HCT116 (cell line): ENCODE measurements at regions not wholly inside any gene's neighbourhood (a gene's known extent, or its start where the extent isn't known, plus 50 kb on each side); places are given as distances from the start of the nearest gene placed in this dataset.

Experiments
- ATAC-seq: fragments of 200-7000 bp; cut with Tn5 transposase; 2 replicates; pipeline ENCODE4 v1.9.1; 2020; ENCODE audit warnings: mild to moderate bottlenecking, moderate library complexity
- BruUV-seq: library from RNA; stranded (reverse); fragments of 400-500 nt; replicated peaks from 2 replicates; lab custom pipeline; 2021; lab: Mats Ljungman, UMichigan
- CTCF ChIA-PET: fragments of 300-600 bp; sonication (Branson Sonifier 250); formaldehyde crosslinking; loops from one replicate; lab custom pipeline; 2021; ENCODE audit warnings: antibody characterized with exemption; lab: Charles Lee
- POLR2A ChIA-PET: fragments of 300-600, 350-600 bp; sonication (Branson Sonifier 250); formaldehyde crosslinking; loops from one replicate; lab custom pipeline; 2021; ENCODE audit warnings: antibody characterized with exemption; lab: Charles Lee
- RAD21 ChIA-PET, 2 experiments: fragments of 300-600 bp; sonication (Branson Sonifier 250); formaldehyde crosslinking; loops; one replicate each; lab custom pipeline; 2023; ENCODE audit warnings: low total read pairs in 2 of 2; ENCODE audit not compliant: uncharacterized antibody in 2 of 2, unreplicated experiment in 2 of 2, low non-redundant PET in 1 of 2; lab: Charles Lee
- DNase-seq: peaks from one replicate; pipeline ENCODE4 v3.0.0-alpha.2; 2010; ENCODE audit warnings: low read depth, low spot score
- H2AFZ ChIP-seq: fragments of 200-600 bp; shearing (Covaris generic), sonication (generic); 2 replicates; pipeline ENCODE4 v1.6.1; 2017; ENCODE audit warnings: low read depth, mixed run types, mixed read lengths, antibody characterized with exemption, low read length; ENCODE audit not compliant: poor library complexity, severe bottlenecking
- H3K27ac ChIP-seq: 2 replicates; pipeline ENCODE4 v1.5.1; 2012; ENCODE audit warnings: low read depth, low read length
- H3K27me3 ChIP-seq: fragments of 200-600 bp; sonication (generic); 2 replicates; pipeline ENCODE4 v1.6.1; 2016; ENCODE audit warnings: mixed run types, low read length, mixed read lengths; ENCODE audit not compliant: insufficient read depth
- H3K36me3 ChIP-seq, 2 experiments: fragments of 200-500 bp in 1 of 2; fragments of 200-600 bp in 1 of 2; sonication (Bioruptor generic) in 1 of 2; sonication (generic) in 1 of 2; 2 replicates each; pipeline versions ENCODE4 v1.5.1 to v1.6.1; 2014 to 2016; ENCODE audit warnings: low read length in 2 of 2, inconsistent platforms in 1 of 2, mixed read lengths in 1 of 2, mixed run types in 1 of 2; ENCODE audit not compliant: insufficient read depth in 2 of 2, control insufficient read depth in 1 of 2
- H3K4me1 ChIP-seq, 2 experiments: fragments of 200-600 bp in 1 of 2; sonication (generic) in 1 of 2; 2 replicates each; pipeline versions ENCODE4 v1.5.1 to v1.6.1; 2012 to 2017; ENCODE audit warnings: low read length in 2 of 2, inconsistent platforms in 1 of 2, mild to moderate bottlenecking in 1 of 2, mixed read lengths in 1 of 2, mixed run types in 1 of 2, moderate library complexity in 1 of 2; ENCODE audit not compliant: insufficient read depth in 2 of 2, control insufficient read depth in 1 of 2
- H3K4me2 ChIP-seq: fragments of 200-600 bp; sonication (generic); 2 replicates; pipeline ENCODE4 v1.6.1; 2017; ENCODE audit warnings: mixed run types, low read length, mixed read lengths
- H3K4me3 ChIP-seq, 2 experiments: fragments of 200-600 bp in 1 of 2; sonication (generic) in 1 of 2; replicated peaks in 1 of 2; 2 replicates each; pipeline ENCODE4 v1.5.1; 2011 to 2016; ENCODE audit warnings: low read length in 2 of 2, control low read depth in 1 of 2, low read depth in 1 of 2, mild to moderate bottlenecking in 1 of 2, mixed read lengths in 1 of 2, mixed run types in 1 of 2
- H3K79me2 ChIP-seq: fragments of 200-600 bp; sonication (generic); 2 replicates; pipeline ENCODE4 v1.6.1; 2017; ENCODE audit warnings: mild to moderate bottlenecking, mixed run types, low read length, moderate library complexity, mixed read lengths; ENCODE audit not compliant: insufficient read depth
- H3K9ac ChIP-seq: fragments of 200-600 bp; sonication (generic); 2 replicates; pipeline ENCODE4 v1.6.1; 2016; ENCODE audit warnings: low read length, mixed read lengths
- H3K9me2 ChIP-seq: fragments of 200-600 bp; sonication (generic), shearing (Covaris generic); 2 replicates; pipeline ENCODE4 v1.6.1; 2017; ENCODE audit warnings: mixed run types, mild to moderate bottlenecking, moderate library complexity; ENCODE audit not compliant: insufficient read depth
- H3K9me3 ChIP-seq, 2 experiments: fragments of 200-500 bp in 1 of 2; fragments of 200-600 bp in 1 of 2; sonication (Bioruptor generic) in 1 of 2; sonication (generic) in 1 of 2; 2 replicates each; pipeline ENCODE4 v1.6.1; 2014 to 2017; ENCODE audit warnings: low read length in 2 of 2, mixed read lengths in 2 of 2, inconsistent platforms in 1 of 2, low read depth in 1 of 2, mild to moderate bottlenecking in 1 of 2, mixed run types in 1 of 2, moderate library complexity in 1 of 2; ENCODE audit not compliant: control insufficient read depth in 1 of 2, insufficient read depth in 1 of 2
- H4K20me1 ChIP-seq: fragments of 200-600 bp; sonication (generic), shearing (Covaris generic); 2 replicates; pipeline ENCODE4 v1.6.1; 2017; ENCODE audit warnings: mixed run types, mild to moderate bottlenecking, moderate library complexity; ENCODE audit not compliant: insufficient read depth
- CBX3 ChIP-seq: IDR thresholded peaks from 2 replicates; pipeline ENCODE4 v1.6.1; 2012; ENCODE audit warnings: low read depth
- EGR1 ChIP-seq: IDR thresholded peaks from 2 replicates; pipeline ENCODE4 v1.6.1; 2012; ENCODE audit warnings: low read depth
- ELF1 ChIP-seq: IDR thresholded peaks from 2 replicates; pipeline ENCODE4 v1.6.1; 2012; ENCODE audit warnings: low read depth, borderline replicate concordance
- EZH2phosphoT487 ChIP-seq: fragments of 200-600 bp; IDR thresholded peaks from 2 replicates; pipeline ENCODE4 v1.6.1; 2018; ENCODE audit warnings: antibody characterized with exemption, borderline replicate concordance
- FOSL1 ChIP-seq: IDR thresholded peaks from 2 replicates; pipeline ENCODE4 v1.6.1; 2012; ENCODE audit warnings: low read depth
- POLR2A ChIP-seq: IDR thresholded peaks from 2 replicates; pipeline ENCODE4 v1.7.0; 2011; ENCODE audit warnings: borderline replicate concordance; ENCODE audit not compliant: insufficient read depth, insufficient read length; ENCODE audit errors: extremely low read depth
- POLR2AphosphoS5 ChIP-seq: IDR thresholded peaks from 2 replicates; pipeline ENCODE4 v1.6.1; 2011; ENCODE audit warnings: mild to moderate bottlenecking, low read depth, low read length, moderate library complexity
- RAD21 ChIP-seq: IDR thresholded peaks from 2 replicates; pipeline ENCODE4 v1.6.1; 2012; ENCODE audit warnings: low read depth, mild to moderate bottlenecking
- REST ChIP-seq: IDR thresholded peaks from 2 replicates; pipeline ENCODE4 v1.6.1; 2012; ENCODE audit warnings: low read depth
- SIN3A ChIP-seq: IDR thresholded peaks from 2 replicates; pipeline ENCODE4 v1.6.1; 2012; ENCODE audit warnings: low read depth
- SP1 ChIP-seq: IDR thresholded peaks from 2 replicates; pipeline ENCODE4 v1.6.1; 2012; ENCODE audit warnings: low read depth
- SRF ChIP-seq: IDR thresholded peaks from 2 replicates; pipeline ENCODE4 v1.6.1; 2012; ENCODE audit warnings: low read depth
- YY1 ChIP-seq: IDR thresholded peaks from 2 replicates; pipeline ENCODE4 v1.6.1; 2011; ENCODE audit warnings: low read length, low read depth, moderate library complexity, mild to moderate bottlenecking; ENCODE audit not compliant: insufficient replicate concordance; ENCODE audit errors: extremely low read depth
- intact Hi-C: fragments of 100-400 bp; cut with micrococcal nuclease; formaldehyde crosslinking; loops from 2 replicates; pipeline ENCODE4 v1.10.0; 2022
- TF ChIP-seq, protein P1 (sequence below): IDR thresholded peaks from 2 replicates; pipeline ENCODE4 v1.6.1; 2012

- TF ChIP-seq REST (no peak), CBX3 (no peak)
These were observed 357.1 kb upstream of the TNP1 start (continued) for GRCh38 chr2:217216982-217217381.

DNA sequence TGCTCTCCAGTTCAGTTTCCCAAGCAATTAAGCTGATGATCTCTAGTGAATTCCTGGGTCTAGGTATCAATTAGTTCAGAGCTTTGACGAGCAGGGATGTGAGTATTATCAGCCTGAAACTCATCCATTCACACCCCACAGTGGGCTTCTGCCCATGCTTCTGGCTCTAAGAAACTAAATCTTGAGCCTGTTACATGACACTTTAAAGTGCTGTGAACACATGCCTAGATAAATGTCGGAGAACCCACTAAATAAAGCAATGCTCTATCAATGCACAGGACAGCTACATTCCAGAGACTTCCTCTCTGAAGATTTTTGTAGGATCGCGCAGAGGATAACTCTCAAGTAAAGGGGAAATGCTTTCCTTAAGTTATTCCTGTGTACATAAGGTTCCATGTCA, 356.5 kb upstream of the TNP1 start:
- no peak overlapping the region for H3K27ac ChIP-seq
- ChIA-PET POLR2A (no interaction called here), CTCF (no interaction called here), RAD21 (no interaction called here)
- no peak overlapping the region for H3K4me3 ChIP-seq
- H3K9me2 ChIP-seq, result no peaks in the 10 kb centered on the region
- ATAC-seq, result no peak
- intact Hi-C loops, result no loop called here
- H3K79me2 ChIP-seq, result no peaks in the 10 kb centered on the region
- H3K9me3 ChIP-seq, result no peaks in the 10 kb centered on the region
- H2AFZ ChIP-seq, result no peak overlapping the region
- no peak overlapping the region for H3K4me2 ChIP-seq
- H3K27me3 ChIP-seq, result peaks cover 61% of the 10 kb centered on the region
- no peaks in the 10 kb centered on the region for H4K20me1 ChIP-seq
- no peak overlapping the region for H3K9ac ChIP-seq
- DNase-seq, result no peak
- no peak for TF ChIP-seq EGR1
- H3K4me1 ChIP-seq, result no peaks in the 10 kb centered on the region
- no TSS peak for BruUV-seq
- no peaks in the 10 kb centered on the region for H3K36me3 ChIP-seq

- no peaks in the 10 kb centered on the region for H3K79me2 ChIP-seq
- ChIA-PET POLR2A (no interaction called here), CTCF (no interaction called here), RAD21 (no interaction called here)
- peaks cover 61% of the 10 kb centered on the region for H3K27me3 ChIP-seq
- no peak overlapping the region for H3K9ac ChIP-seq
- intact Hi-C loops, result no loop called here
- H3K4me3 ChIP-seq, result no peak overlapping the region
- H3K4me2 ChIP-seq, result no peak overlapping the region
- no peak overlapping the region for H3K27ac ChIP-seq
- no peaks in the 10 kb centered on the region for H3K9me2 ChIP-seq
- no peaks in the 10 kb centered on the region for H4K20me1 ChIP-seq
- DNase-seq (no peak), ATAC-seq (no peak)
- H3K9me3 ChIP-seq, result no peaks in the 10 kb centered on the region
- no peak overlapping the region for H2AFZ ChIP-seq
- no peaks in the 10 kb centered on the region for H3K4me1 ChIP-seq
- BruUV-seq, result no TSS peak
- H3K36me3 ChIP-seq, result no peaks in the 10 kb centered on the region
- TF ChIP-seq SRF (no peak), YY1 (no peak), RAD21 (no peak), ELF1 (no peak), FOSL1 (no peak), SP1 (no peak), POLR2AphosphoS5 (no peak), POLR2A (no peak), EZH2phosphoT487 (no peak), SIN3A (no peak), REST (no peak)
- TF ChIP-seq, protein P1, sequence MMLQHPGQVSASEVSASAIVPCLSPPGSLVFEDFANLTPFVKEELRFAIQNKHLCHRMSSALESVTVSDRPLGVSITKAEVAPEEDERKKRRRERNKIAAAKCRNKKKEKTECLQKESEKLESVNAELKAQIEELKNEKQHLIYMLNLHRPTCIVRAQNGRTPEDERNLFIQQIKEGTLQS, result no peak
These were observed 356.0 kb upstream of the TNP1 start for GRCh38 chr2:217215877-217216276.
